HepG2 (cell line): ENCODE measurements at regions not wholly inside any gene's neighbourhood (a gene's known extent, or its start where the extent isn't known, plus 50 kb on each side); places are given as distances from the start of the nearest gene placed in this dataset.

Source experiments
- EZH2 ChIP-seq: conservative IDR thresholded peaks from 2 replicates; pipeline ENCODE4 v1.6.1; 2012; ENCODE audit warnings: mild to moderate bottlenecking, low read depth, low read length, moderate library complexity
- ZNF24 ChIP-seq: fragments of 450-650 bp; IDR thresholded peaks from 2 replicates; pipeline ENCODE4 v1.6.1; 2017; ENCODE audit warnings: antibody characterized with exemption, mild to moderate bottlenecking

- no peak for TF ChIP-seq ZNF24
- no peak for TF ChIP-seq EZH2
These were observed 958.0 kb upstream of the MIR17HG start for GRCh38 chr13:90389537-90389936.
